Mammary epithelial cell (primary cell): ENCODE measurements at regions not wholly inside any gene's neighbourhood (a gene's known extent, or its start where the extent isn't known, plus 50 kb on each side); places are given as distances from the start of the nearest gene placed in this dataset.

Source experiments
- EZH2 ChIP-seq: IDR thresholded peaks from 2 replicates; pipeline ENCODE4 v1.6.1; 2012; ENCODE audit warnings: low read length, inconsistent platforms, borderline replicate concordance
- TF ChIP-seq, protein P1 (sequence below), 2 donors: IDR thresholded peaks in 1 of 2; conservative IDR thresholded peaks in 1 of 2; 2 replicates each; pipeline ENCODE4 v1.5.1; 2011 to 2012; ENCODE audit warnings: inconsistent platforms in 2 of 2, low read length in 2 of 2, mild to moderate bottlenecking in 2 of 2, control low read depth in 1 of 2, low read depth in 1 of 2; ENCODE audit not compliant: insufficient read depth in 1 of 2; ENCODE audit errors: extremely low read depth in 1 of 2

DNA sequence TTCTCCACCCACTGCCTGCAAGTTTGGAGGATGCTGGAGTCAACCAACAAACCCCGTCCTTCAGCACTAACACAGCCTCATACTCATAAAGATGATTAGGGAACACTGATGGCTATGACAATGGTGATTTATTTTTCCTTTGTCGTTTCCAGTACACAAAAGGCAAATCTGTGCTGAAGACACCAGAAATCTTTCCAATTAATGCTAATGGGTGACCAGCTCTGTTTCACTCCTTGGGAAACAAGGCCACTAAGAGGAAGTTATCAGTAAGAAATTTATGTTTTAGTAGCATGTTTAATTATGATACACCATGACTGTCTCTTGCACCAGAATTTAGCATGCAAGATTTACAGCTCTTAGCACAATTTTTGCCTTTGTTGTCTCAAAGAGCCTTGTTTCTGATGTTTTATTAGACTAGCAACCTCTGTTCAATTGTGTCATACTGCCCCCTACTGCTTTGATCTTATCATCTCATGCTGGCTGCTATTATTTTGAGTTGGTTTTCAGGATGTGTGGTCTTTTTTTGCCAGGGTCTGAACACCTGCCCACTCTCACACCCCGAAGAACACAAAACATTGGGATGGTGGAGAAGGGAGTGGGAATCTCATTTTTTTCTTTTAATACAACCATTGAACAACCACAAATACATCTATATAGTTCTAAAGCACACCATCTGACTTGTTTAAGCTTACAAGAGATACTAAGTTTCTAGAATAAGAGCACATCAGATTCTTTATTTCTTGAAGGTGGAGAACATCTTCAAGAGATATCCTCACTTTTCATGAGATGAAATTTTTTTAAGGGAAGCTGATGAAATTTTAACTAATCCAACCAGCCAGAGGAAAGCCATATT lies 160.9 kb downstream of the SPTSSA start:
- TF ChIP-seq EZH2, result no peak
- TF ChIP-seq, protein P1, sequence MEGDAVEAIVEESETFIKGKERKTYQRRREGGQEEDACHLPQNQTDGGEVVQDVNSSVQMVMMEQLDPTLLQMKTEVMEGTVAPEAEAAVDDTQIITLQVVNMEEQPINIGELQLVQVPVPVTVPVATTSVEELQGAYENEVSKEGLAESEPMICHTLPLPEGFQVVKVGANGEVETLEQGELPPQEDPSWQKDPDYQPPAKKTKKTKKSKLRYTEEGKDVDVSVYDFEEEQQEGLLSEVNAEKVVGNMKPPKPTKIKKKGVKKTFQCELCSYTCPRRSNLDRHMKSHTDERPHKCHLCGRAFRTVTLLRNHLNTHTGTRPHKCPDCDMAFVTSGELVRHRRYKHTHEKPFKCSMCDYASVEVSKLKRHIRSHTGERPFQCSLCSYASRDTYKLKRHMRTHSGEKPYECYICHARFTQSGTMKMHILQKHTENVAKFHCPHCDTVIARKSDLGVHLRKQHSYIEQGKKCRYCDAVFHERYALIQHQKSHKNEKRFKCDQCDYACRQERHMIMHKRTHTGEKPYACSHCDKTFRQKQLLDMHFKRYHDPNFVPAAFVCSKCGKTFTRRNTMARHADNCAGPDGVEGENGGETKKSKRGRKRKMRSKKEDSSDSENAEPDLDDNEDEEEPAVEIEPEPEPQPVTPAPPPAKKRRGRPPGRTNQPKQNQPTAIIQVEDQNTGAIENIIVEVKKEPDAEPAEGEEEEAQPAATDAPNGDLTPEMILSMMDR (conservative IDR thresholded peaks at IDR 0.05 in 1 of 2, IDR thresholded peaks at IDR 0.05 in 1 of 2; ENCODE audit: extremely low read depth in 1 of 2, insufficient read depth in 1 of 2, low read depth in 1 of 2, low read length in 2 of 2), result peak; percentile 70 to 71
